8988T (cell line): ENCODE measurements at regions not wholly inside any gene's neighbourhood (a gene's known extent, or its start where the extent isn't known, plus 50 kb on each side); places are given as distances from the start of the nearest gene placed in this dataset.
"Not testable (repeated sequence)": the region's sequence is repeated elsewhere in the genome, so short reads cannot be mapped to it uniquely, and the experiment has no call there.

ENCODE experiments used
- DNase-seq: peaks from one replicate; pipeline ENCODE4 v3.0.0; 2011

DNA sequence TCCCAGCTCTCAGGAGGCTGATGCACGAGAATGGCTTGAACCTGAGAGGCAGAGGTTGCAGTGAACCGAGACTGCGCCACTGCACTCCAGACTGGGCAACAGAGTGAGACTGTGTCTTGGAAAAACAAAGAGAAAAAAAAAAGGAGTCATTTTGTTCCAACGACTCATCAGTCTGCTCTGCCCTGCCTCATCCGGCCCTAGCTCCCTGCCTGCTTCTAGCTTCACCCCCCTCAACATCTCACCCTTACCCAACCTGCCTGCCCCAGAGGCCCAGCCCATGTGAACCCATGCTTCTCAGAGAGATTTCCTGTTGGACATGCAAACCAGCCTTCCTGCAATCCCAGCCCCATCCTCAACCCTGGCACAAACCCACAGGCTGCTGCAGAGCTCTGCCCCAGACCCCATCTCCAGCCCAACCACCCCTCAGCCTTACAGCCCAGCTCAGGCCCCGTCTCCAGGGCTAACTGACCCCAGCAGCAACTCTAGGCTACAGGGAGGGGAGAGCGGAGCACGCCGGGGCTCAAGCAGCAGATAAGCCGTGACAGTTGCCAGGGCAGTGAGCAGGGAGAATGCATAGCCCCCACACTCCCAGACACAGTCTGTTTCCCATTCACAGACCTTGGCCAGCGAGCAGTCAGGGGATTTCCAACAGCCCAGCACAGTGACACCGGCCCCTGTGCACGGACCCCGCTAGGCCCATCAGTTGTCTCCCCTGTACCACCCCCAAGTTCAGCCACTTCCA lies 86.0 kb upstream of the KCTD7 start:
- no peak for DNase-seq

DNA sequence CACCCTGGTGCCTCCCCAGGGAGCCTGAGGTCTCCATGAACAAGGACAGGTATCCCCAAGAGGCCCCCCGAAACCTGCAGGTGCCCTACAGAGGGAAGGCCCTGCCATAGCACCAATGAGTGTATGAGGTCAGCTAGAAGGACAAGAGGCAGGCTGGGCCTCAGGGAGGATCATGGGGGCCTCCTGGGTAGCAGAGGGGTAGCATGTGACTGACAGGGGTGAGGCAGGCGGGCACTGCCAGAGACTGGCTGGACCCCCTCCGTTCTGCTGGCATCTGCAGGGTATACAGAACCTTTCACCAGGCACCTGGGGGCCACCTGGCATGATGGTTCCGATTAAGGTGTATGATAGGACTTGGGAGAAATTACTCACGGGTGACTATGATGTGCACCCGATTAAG lies 79.2 kb upstream of the KCTD7 start:
- DNase-seq: no peak

DNA sequence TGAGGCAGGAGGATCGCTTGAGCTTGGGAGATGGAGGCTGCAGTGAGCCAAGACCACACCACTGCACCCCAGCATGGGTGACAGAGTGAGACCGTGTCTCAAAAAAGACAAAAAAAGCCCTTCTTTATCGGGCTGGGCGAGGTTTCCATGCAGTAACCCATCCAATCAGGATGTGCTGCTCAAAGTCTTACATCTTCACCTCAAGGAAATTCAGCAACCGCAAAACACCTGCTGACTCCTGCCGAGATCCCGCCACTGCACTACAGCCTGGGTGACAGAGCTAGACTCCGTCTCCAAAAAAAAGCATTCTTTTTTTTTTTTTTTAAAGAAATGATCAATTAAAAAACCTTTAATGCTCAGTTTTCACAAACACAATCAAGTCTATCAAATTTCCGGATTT lies 75.7 kb upstream of the KCTD7 start:
- DNase-seq: no peak

GRCh38 chr7:66553675-66554074 lies 75.0 kb upstream of the KCTD7 start:
- not testable (repeated sequence) for DNase-seq

DNA sequence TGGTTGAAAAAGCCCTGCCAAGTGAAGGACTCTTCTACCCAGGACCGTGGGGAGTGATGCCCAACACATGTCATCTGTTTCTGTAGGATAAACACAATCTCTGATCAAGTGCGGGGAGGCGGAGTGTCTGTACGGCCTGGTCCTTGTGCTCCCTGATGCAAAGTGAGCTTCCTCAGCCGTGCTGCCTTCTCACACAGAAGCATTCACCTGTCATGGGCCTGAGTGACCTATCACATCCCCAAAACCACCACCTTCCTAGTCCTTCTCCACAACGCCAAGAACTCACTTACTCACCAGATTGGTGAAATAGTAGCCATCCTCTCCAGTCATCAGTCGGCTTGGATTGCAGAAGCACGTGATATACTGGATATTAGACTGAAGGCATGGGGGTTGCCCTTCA lies 74.4 kb upstream of the KCTD7 start:
- not testable (repeated sequence) for DNase-seq

GRCh38 chr7:66554842-66555430 lies 73.7 kb upstream of the KCTD7 start:
- DNase-seq: not testable (repeated sequence)

DNA sequence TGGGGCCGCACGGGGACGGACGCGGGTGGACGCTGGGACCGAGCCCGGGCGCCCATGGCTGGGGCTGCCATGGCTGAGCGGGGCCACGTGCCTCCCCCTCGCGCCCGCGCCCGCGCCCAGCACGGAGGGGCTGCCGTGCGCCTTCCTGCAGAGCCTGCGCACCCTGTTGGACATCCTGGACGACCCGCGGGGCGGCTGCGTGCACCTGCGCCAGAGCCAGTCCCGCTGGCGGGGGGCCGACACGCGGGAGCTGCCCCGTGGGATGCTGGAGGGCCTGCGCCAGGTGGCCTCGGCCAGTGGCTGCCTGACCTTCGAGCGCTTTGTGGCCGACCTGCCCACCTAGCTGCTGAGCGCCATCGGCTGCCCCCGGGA lies 72.5 kb upstream of the KCTD7 start:
- no peak for DNase-seq

GRCh38 chr7:66556549-66557213 lies 72.0 kb upstream of the KCTD7 start:
- no peak for DNase-seq

DNA sequence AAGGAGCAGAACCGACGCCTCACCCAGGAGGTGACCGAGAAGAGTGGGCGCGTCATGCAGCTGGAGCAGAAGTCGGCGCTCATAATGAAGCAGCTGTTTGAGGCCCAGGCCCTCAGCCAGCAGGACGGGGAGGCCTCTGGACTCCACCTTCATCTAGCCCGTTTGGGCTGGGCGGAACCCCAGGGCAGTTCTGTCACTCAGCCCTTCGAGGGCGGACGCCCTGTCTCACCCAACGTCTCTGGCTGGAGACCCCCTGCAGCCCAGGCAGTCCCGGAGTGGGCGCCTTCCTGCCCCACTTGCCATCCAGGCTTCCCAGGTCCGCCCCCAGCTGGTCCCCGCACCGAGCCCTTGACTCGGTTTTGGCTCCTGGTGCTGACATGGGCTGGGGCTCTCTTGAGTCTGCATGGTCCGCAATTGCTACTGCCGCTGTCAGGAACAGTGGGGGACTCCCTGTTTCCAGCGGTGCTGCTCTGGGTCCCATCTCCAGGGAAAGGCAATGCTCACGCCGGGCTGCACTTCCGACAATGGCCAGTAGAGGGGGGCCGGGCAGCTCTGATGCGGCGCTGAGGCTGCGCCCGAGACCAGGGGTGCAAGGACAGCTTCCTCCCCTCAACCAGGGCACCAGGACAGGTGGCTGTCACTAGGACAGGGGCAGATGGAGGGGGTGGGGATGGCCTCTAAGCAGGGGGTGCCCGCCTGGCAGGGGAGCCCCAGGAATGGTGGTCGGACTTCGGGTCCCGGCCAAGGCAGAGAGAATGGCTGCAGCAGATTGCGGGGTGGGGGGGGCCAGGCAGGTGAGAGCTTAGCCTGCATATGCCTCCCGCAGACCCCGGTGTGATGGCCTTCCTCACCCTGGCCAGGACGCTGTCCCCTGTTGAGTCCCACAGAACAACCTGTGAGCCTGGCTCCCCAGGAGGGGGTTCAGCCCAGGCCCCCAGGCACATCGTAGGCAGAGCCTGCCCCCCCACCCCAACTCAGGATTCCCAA lies 71.2 kb upstream of the KCTD7 start:
- DNase-seq: peak; percentile 93

GRCh38 chr7:66558201-66558641 lies 70.5 kb upstream of the KCTD7 start:
- no peak for DNase-seq

GRCh38 chr7:66558660-66559465 lies 69.8 kb upstream of the KCTD7 start:
- DNase-seq: peak; percentile 62

GRCh38 chr7:66564045-66564444 lies 64.6 kb upstream of the KCTD7 start:
- no peak for DNase-seq

DNA sequence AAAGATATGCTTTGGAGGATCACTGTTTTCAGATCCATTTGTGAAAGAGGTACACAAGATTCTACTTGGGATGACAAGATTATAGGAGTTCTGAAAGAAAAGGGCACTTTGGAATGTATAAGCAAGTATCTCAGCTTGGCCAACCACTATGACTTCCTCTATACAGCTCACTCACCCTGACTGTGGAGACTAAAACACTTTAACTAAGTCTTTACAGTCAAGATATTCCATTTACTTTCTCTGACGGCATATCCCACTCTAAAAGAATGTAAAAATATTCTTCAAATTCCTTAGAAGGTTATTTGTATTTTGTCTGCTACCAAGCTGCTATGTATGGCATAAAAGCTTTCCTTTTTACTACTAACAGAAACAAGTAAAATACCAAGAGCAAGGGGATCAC lies 58.5 kb upstream of the KCTD7 start:
- DNase-seq: not testable (repeated sequence)

GRCh38 chr7:66571568-66571967 lies 57.1 kb upstream of the KCTD7 start:
- DNase-seq: no peak

- DNase-seq: not testable (repeated sequence)
Measured at GRCh38 chr7:66573782-66574495, 54.7 kb upstream of the KCTD7 start.

DNA sequence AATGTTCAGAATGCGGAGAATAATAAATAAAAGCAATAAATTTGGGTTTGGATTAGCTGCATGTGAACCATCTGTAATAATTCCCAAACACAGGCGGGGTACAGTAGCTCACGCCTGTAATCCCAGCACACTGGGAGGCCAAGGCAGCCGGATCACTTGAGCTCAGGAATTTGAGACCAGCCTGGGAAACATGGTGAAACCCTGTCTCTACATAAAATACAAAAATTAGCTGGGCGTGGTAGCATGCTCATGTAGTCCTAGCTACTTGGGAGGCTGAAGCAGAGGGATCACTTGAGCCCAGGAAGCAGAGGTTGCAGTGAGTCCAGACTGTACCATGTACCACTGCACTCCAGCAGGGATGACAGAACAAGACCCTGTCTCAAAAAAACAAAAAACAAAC lies 53.9 kb upstream of the KCTD7 start:
- DNase-seq: not testable (repeated sequence)

DNA sequence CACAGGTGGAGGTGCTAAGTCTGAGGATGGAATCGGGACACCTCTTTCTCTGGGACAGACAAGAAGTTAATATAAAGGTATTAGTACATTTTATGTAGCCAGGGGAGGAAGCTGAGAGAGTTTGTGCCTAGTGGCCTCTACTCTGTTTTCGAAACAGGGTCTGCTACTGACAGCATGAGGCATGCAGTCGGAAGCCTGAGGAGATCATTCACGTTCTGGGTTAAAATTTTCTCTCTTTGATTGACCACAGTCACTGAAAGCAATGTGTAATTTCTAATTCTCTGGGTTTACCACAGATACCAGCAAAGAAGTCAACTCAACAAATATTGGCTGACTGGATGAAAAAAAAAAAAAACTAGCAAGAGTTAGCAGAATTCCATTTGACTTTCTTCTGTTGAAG lies 53.3 kb upstream of the KCTD7 start:
- no peak for DNase-seq

GRCh38 chr7:66576646-66577045 lies 52.0 kb upstream of the KCTD7 start:
- no peak for DNase-seq
